ENCODE measurements at regions not wholly inside any gene's neighbourhood (a gene's known extent, or its start where the extent isn't known, plus 50 kb on each side); places are given as distances from the start of the nearest gene placed in this dataset.

GRCh38 chr10:4688601-4689000 is 137.4 kb upstream of the AKR1E2 start:
- no peak for DNase-seq

GRCh38 chr10:4688168-4688567 is 137.8 kb upstream of the AKR1E2 start:
- DNase-seq = no peak

GRCh38 chr10:4687397-4687796 is 138.6 kb upstream of the AKR1E2 start:
- DNase-seq = no peak

GRCh38 chr10:4686644-4686996 is 139.4 kb upstream of the AKR1E2 start:
- no peak for DNase-seq

GRCh38 chr10:4685904-4686643 is 139.9 kb upstream of the AKR1E2 start:
- DNase-seq = no peak

- DNase-seq = no peak
Measured at GRCh38 chr10:4685491-4685890, 140.5 kb upstream of the AKR1E2 start.

GRCh38 chr10:4684434-4684833 is 141.6 kb upstream of the AKR1E2 start:
- DNase-seq = no peak

GRCh38 chr10:4683838-4684237 is 142.2 kb upstream of the AKR1E2 start:
- no peak for DNase-seq

- DNase-seq = no peak
Measured at GRCh38 chr10:4683137-4683536, 142.9 kb upstream of the AKR1E2 start.

- DNase-seq = no peak
Measured at GRCh38 chr10:4678951-4679671, 146.9 kb upstream of the AKR1E2 start.

GRCh38 chr10:4678023-4678950 is 147.7 kb upstream of the AKR1E2 start:
- DNase-seq = no peak

- DNase-seq = no peak
Measured at GRCh38 chr10:4677296-4678021, 148.5 kb upstream of the AKR1E2 start.

- DNase-seq = no peak
Measured at GRCh38 chr10:4676566-4676965, 149.4 kb upstream of the AKR1E2 start.

GRCh38 chr10:4675808-4676207 is 150.2 kb upstream of the AKR1E2 start:
- no peak for DNase-seq

- DNase-seq = no peak
Measured at GRCh38 chr10:4673279-4674040, 152.5 kb upstream of the AKR1E2 start.

- no peak for DNase-seq
Measured at GRCh38 chr10:4672201-4672600, 153.8 kb upstream of the AKR1E2 start.

- no peak for DNase-seq
Measured at GRCh38 chr10:4671451-4672145, 154.4 kb upstream of the AKR1E2 start.

- DNase-seq = no peak
Measured at GRCh38 chr10:4670737-4671136, 155.3 kb upstream of the AKR1E2 start.

- DNase-seq = no peak
Measured at GRCh38 chr10:4669585-4669984, 156.4 kb upstream of the AKR1E2 start.

Measured in right lung (tissue), 2 donors.